HT1080 (cell line): ENCODE measurements at regions not wholly inside any gene's neighbourhood (a gene's known extent, or its start where the extent isn't known, plus 50 kb on each side); places are given as distances from the start of the nearest gene placed in this dataset.
A peak's percentile ranks its signal among the peaks of the same experiment; 100 is the strongest.
"Not testable (repeated sequence)": the region's sequence is repeated elsewhere in the genome, so short reads cannot be mapped to it uniquely, and the experiment has no call there.

Experiments used
- DNase-seq: peaks from one replicate; pipeline ENCODE4 v3.0.0-alpha.2; 2015; ENCODE audit warnings: low read depth

DNA sequence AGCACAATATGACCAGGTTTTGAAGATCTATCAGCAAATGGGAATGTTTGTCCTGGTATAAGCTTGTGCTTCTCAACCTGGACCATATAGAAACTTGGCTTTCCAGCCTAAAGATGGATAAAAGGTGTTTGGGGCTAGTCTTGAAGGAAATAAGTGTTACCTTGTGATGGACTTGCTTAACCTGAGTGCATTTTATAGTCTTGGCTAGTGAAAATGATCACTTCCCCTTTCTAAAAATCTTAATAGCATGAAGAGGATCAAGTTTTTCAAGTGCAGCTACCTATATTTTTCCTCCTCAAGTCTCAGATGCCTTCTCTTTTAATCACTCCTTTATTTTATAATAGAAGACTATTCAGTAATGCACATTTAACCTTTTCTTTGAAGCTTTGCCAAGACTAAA, 919.8 kb upstream of the SLITRK1 start:
- DNase-seq = no peak

DNA sequence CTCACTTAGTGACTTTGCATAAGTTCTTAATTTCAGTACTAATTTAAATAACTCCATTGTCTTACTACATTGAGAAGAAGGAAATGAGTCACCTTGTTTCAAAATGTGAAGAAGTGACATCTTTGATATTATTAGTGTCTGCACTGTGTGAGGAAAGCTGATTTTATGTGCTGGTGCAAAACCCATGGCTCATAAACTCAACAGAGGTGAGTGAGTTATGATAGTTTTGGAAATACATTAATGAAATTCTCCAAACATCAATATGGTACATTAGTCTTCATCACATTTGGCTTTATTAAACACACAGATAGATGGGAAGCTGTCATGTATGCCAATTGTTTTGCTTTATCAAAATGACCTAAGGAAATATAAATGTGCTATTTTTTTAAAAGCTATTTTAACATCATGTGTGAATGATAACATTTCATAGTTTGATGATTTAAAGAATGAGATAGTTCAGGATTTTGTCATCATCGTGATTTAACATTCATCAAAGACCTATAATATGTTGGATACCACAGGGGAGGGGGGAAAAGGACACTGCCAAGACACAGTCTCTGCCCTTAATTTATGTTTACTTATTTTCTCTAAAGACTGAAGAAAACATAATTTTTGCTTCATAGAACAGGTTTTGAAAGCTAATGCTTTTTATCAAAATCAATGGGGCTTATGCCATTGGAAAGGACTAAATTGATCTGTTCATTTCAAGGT, 902.3 kb upstream of the SLITRK1 start:
- peak; percentile 4 for DNase-seq

DNA sequence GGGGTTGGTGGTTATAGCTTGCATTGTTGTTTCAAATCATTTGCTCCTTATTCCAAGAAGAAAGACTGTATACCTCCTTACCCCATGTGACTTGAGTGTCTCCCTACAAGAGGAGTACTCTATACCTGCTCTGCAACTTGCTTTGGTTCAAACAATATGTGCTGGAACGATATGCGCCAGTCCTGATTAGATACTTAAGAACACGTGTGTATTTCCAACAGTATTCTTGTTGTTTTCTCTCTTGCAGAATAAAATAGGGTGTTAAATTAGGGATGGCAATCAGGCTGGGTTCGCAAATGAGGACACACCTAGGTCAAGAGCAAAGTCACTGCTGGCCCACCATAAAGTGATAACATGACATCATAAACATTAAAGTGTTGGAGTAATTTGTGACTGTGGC, 895.0 kb upstream of the SLITRK1 start:
- DNase-seq = no peak

DNA sequence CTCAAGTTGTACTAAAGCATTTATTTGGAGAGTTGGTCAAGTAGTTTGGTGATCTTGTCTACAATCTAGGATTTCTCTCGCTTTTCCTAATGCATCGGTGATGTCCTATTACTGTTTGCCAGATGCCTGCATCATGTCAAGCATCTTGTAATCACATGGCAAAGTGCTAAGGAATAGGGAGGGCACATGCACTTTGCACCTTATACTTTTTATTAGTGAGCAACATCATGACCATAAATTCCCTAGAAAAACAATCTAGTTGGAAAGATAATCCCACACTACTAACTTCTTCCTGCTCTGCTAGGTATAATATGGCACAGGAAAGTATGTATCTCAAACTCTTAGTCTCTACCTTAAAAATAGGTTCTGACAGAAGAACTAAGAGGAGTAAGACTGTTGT, 894.3 kb upstream of the SLITRK1 start:
- DNase-seq = no peak

DNA sequence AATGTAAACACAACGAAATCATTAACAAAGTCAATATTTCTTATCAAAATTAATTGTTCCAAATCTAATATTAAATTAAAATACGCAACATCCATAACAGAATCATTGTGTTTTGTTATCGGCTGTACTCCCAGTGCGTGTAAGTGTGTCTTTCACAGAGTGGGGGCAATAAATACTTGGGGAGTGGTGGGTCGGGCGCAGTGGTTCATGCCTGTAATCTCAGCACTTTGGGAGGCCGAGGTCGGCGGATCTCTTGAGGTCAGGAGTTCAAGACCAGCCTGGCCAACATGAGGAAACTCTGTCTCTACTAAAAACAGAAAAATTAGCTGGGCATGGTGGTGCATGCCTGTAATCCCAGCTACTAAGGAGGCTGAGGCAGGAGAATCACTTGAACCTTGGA, 893.6 kb upstream of the SLITRK1 start:
- not testable (repeated sequence) for DNase-seq

DNA sequence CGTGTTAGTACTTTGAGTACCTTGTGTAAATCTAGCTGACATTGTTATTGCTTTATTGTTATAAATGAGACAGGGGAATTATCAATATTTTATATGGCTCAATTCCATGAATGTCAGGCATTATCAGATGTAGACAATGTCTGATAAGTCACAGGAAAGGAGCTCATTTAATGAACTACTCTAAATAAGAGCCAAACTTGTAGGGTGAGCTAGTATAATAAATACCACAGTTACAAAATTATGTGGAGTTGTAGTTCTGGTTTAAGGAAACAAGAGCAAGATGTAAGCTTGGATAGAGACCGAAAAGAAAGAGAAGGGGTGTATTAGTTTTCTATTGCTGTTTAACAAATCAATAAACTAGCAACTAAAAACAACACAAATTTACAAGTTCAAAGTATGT, 891.8 kb upstream of the SLITRK1 start:
- DNase-seq = no peak

DNA sequence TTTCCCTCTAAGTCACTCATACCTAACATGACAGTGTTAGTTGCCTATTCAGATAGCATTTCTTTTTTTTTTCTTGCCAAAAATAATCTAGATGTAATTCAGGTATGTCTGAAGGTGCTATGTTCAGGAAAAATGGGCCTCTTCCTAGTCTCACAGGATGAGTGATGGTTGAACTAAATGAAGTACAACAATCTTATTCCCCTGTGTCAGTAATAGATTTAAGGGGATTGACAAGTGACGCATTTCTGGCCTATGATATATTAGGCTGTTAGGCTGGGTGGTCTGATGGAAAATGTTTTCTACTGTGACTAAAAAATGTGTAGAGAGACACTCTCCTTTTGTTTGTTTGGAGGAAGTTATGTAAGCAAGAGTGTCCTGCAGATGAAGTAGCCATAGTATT, 878.7 kb upstream of the SLITRK1 start:
- no peak for DNase-seq

DNA sequence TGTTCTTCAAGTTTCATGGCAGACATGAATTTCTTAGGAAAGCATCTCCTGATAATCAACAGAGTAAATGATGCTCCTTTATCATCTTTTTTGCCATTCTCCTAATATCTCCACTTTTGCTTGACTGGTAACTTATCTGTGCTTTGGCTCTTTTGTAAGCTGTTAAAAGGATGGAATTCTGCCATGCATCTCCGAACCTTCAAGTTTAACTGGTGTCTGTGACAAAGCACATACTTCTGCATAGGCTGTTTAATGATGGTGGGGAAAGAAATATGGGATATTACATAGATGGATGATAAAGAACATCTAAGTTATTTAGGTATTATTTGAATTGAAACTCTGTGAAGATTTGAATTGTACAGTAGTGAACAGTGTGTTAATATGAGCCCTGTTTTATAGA, 866.9 kb upstream of the SLITRK1 start:
- DNase-seq = no peak

DNA sequence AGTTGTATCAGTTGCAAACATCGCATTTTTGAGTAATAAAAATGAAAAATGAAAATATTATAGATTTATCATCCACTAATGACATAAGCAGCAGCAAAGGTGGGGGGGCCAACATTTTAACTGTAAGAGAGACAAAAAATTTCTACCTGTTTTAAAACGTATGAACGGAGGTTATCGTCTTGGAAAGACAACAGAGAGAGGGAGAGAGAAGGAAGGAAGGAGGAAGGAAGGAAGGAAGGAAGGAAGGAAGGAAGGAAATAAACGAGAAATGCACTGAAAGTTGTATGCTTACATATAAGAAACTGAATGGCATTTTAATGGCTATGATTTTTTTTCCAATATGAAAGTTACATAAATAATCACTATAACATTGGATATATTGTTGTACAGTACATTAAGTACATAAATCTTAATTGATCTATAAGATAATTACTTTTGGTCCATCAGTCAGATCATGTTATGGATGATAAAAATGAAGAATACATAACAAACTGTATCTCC, 862.8 kb upstream of the SLITRK1 start:
- DNase-seq = no peak

DNA sequence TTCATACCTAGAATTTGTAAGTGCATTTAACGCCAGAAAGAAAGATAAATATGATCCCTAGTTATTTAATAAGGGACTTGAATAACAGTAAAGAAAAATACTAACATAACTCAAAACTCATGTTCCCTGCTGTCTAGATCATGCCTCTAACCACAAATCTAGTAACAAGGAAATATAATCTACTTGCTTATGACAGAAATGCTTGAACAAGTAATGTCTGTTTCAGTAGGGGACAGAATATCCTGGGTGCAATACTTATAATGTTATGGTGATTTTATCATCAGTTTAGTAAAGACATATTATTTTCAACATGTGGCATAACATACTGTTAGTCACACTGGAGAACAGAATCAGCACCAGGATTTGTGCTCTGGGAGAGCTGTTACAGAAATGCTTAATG, 861.9 kb upstream of the SLITRK1 start:
- no peak for DNase-seq

DNA sequence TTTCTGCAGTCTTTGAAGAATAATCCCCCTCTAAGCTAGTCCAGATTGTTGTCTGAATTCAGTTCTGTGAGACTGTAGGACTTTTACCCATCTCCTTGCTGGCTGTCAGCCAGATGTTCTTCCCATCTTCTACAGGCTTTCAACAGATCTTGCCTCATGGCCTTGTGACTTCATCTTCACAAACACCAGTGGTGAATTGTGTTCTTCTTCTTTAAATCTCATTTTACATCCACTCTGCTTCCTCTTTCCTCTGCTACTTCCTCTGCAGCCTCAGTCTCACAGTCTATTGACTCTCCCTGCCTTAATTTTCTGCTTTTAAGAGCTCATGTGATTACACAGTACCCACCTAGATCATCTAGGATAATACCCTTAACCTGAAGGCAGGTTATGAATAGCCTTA, 859.0 kb upstream of the SLITRK1 start:
- DNase-seq = no peak

DNA sequence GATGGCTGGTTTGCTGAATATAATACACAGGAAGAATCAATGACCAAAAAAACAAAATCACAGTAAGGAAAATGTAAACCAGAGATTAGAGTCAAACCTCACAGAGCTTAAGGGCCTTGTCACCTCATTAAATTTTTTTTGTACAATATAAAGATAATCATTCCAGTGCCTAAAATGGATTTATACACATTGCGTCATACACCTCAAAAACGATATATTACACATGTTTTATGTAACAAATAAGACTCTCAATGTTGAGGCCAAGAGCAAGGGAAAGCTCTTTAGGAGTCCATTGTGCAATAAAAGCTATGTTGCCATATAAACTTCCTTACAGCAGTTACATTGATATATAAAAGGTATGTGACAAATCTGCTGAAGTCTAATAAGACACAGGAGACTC, 856.7 kb upstream of the SLITRK1 start:
- DNase-seq = no peak

DNA sequence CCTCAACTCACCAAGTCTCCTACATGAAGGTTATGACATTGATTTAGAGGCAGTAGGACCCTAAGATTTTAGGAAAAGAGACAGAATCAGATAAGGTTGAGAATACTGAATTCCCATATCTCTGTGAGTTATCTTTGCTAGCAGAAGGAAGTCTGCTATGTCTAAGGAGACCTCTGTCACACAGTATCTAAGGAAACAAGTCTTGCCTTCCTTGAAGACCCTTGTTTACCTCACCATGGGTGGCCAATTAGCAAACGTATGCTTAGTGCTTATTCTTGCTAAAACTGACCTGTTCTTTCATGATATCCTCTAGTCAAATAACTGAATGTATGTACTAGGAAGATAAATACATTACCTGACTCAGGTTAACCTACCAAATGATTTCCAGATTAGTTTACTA, 855.4 kb upstream of the SLITRK1 start:
- DNase-seq = no peak

DNA sequence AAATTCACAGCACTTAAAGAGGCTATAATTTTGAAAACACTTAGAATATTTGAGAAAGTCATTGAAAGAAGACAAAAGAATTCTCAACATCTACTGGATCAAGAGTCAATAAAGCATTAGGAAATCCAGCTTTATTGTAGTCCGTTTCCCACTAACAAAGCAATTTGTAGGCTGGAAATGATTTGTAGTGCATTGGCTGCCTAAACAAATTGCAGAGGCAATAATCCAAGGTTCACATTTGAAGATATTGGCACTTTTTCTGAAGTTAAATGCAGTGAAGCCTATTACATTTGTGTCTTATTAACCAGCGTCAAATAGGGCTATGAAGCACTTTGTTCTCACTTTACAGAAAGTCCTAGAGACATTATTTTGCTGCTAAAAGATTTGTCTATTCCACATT, 848.1 kb upstream of the SLITRK1 start:
- DNase-seq = no peak

DNA sequence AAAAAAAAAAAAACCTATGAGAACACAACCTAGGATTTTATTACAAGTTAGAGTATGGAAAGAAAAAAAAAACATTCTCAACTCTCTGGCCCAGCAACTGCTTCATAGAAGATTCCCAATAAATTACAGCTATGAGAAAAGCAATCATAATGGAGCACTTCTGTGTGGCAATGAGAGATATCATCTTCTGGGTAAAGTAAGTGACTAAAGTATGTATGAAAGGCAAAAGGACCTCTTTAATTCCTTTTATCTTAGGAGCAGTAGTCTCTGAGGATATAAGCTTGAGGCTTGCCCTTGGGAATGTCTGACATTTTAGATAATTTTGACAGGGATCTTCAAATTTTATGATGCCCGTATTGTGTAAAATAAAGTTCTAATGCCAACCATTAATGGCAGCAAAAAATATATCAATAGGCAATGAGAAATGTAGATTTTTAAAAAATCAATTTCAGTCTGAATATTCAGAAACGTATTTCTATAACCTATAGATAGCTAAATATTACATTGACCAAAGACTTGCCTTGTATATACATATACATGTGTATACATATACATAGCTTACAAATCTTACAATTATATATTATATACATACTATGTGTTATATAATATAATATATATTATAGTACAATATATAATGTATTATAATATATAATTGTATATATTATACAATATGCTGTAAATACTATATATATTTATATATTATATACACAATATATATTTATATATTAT, 823.9 kb upstream of the SLITRK1 start:
- no peak for DNase-seq

DNA sequence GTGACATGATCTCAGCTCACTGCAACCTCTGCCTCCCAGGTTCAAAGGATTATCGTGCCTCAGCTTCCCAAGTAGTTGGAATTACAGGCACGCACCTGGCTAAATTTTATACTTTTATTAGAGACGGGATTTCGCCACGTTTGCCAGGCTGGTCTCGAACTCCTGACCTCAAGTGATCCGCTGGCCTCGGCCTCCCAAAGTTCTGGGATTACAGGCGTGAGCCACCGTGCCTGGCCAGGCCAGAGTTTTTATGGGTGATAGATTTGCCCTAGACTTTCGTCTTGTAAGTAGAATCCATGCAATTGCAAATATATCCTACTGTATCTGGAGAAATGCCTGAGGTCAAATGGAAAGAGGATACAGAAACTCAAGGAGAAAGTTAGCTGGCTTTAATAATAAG, 819.9 kb upstream of the SLITRK1 start:
- no peak for DNase-seq

DNA sequence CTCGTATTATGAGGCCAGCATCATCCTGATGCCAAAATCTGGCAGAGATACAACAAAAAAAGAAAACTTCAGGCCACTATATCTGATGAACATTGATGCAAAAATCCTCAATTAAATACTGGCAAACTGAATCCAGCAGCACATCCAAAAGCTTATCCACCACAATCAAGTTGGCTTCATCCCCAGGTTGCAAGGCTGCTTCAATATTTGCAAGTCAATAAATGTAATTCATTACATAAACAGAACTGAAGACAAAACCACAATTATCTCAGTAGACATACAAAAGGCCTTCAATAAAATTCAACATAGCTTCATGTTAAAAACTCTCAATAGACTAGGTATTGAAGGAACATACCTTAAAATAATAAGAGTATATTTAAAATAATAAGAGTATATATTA, 815.3 kb upstream of the SLITRK1 start:
- DNase-seq = not testable (repeated sequence)

DNA sequence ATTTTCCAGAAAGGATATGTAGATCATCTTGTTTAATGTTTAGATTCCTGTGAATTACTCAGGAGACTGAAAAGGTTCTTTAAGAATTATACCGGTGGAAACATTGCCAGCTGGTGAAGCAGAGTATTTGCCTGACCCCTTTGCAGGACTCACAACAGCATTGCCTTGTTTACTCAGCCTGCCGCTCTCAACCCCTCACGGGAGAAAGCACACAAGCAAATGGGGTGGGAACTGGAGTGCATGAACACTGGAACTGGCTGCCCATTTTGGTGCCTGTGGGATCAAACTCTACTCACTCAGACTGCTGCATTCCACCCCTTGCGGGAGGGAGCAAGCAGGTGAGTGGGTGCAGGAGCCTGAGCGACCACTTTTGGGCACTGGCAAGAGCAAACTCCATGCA, 804.7 kb upstream of the SLITRK1 start:
- no peak for DNase-seq

DNA sequence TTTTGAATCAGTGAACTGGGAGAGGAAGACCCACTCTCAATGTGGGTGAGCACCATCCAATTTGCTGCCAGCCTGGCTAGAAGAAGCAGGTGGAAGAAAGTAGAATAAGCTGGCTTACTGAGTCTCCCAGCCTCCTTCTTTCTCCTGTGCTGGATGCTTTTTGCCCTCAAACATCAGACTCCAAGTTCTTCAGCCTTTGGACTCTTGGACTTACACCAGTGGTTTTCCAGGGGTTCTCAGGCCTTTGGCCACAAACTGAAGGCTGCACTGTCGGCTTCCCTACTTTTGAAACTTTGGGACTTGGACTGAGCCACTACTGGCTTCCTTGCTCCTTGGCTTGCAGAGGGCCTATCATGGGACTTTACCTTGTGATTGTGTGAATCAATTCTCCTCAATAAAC, 804.2 kb upstream of the SLITRK1 start:
- no peak for DNase-seq

DNA sequence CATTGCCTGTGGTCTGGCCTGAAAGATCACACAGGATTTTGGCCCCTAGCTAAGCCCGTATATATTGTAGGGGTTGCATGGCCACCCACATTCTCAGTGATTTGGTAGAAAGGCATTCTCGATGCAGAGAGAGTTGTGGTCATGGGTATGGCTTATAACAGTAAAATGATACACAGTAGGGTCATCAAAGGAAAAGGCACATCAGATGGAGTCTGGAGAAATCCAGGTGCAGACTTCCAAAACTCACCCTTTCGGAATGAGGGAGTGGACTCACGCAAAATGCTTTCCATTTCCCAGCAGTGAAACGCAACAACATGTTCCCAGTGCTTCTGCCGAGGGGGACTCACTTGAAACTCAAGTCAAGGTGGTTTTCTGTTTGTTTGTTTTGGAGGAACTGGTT, 802.5 kb upstream of the SLITRK1 start:
- DNase-seq = peak; percentile 40

DNA sequence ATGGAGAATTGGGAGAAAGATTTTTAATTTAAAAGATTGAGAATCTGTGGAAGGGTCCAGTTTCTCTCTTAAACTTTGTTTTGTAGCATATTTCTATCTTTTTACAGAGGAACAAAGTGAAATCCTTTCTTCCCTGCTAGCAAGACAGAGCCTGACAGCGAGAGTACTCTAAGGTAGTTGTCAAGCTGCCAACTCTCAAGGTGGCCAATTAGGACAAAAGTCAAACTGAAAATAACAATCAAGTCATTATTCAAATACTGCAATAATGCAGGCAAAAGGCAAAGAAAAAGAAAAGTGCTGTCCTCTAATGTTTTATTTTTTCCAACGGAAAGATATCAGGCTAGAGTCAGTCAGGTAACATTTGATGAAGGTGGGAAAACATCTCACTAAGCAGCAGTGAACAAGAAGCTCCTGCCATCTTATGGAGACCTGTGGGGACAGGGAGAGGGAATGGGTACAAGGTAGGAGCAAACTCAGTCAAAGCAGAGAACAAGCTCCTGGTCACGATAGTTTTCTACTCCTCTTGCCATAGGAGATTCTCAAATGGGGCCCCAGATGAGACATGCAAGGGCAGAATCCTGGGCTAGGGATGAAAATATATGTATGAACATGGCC, 801.9 kb upstream of the SLITRK1 start:
- no peak for DNase-seq

DNA sequence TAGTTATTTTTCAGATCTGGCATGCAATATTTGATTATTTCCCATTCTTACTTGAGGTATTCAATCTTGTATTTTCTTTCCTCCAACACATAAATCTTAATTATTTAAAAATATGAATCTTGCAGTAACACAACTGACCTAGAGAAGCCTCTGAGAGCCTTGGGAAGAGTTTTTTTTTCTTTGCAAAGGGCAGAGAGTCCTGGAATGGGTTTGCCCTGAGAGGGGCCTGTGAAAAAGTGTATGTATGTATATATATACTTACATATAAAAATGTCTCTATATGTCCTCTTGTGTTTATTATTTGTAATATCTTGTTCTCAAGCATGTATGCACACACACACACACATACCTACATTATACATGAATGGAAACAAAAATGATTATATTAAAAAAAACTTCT, 801.2 kb upstream of the SLITRK1 start:
- no peak for DNase-seq

DNA sequence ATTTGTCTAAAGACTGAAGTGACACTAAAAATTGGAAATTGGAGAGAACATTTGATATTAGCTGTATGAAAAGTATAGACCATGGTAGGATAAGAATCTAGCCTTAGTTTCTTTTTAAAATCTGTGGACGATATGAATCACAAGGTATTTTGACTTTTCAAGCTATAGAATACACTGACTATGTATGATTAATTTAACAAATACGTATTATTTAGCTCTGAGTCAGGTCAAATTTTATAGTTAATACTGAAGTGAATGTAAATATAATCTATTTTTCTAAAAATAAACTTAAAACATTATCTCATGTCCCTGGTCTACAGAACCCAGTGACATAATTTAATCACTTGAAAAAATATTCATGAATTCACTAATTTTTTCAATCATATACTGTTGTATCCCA, 795.6 kb upstream of the SLITRK1 start:
- DNase-seq = no peak
